ENCODE measurements at regions not wholly inside any gene's neighbourhood (a gene's known extent, or its start where the extent isn't known, plus 50 kb on each side); places are given as distances from the start of the nearest gene placed in this dataset.

DNA sequence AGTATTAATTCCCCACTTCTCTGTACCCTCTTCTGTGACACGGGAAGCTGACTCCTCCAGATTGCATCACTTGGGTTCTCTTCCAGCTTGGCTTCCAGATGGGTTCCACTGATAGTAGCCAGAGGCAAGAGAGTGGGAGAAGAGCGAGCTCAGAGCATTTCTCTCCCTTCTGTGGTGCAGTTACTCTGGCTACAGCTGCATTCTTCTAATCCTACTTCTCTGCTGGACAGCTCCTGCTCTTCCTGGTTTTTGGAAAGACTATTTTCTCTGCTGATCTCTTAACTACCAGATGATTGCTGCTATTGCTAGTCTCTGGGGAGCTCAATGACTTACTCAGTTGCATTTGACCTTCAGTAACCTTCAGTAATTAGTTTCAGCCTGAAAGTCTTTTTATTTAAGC, 187.5 kb upstream of the MAP2 start:
- TF ChIP-seq EZH2 (IDR thresholded peaks at IDR 0.05; ENCODE audit: borderline replicate concordance): no peak
- TF ChIP-seq, protein P1, sequence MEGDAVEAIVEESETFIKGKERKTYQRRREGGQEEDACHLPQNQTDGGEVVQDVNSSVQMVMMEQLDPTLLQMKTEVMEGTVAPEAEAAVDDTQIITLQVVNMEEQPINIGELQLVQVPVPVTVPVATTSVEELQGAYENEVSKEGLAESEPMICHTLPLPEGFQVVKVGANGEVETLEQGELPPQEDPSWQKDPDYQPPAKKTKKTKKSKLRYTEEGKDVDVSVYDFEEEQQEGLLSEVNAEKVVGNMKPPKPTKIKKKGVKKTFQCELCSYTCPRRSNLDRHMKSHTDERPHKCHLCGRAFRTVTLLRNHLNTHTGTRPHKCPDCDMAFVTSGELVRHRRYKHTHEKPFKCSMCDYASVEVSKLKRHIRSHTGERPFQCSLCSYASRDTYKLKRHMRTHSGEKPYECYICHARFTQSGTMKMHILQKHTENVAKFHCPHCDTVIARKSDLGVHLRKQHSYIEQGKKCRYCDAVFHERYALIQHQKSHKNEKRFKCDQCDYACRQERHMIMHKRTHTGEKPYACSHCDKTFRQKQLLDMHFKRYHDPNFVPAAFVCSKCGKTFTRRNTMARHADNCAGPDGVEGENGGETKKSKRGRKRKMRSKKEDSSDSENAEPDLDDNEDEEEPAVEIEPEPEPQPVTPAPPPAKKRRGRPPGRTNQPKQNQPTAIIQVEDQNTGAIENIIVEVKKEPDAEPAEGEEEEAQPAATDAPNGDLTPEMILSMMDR (IDR thresholded peaks at IDR 0.05; ENCODE audit: poor library complexity): no peak
- no peak for TF ChIP-seq EZH2phosphoT487 (IDR thresholded peaks at IDR 0.05; ENCODE audit: low read depth, severe bottlenecking, unreplicated experiment)
